SU-DHL-6 (cell line): ENCODE measurements at regions not wholly inside any gene's neighbourhood (a gene's known extent, or its start where the extent isn't known, plus 50 kb on each side); places are given as distances from the start of the nearest gene placed in this dataset.

Experiments
- H2AFZ ChIP-seq: fragments of 200-600 bp; sonication (generic); 2 replicates; pipeline ENCODE4 v1.6.1; 2014; ENCODE audit warnings: low read depth, mild to moderate bottlenecking, moderate library complexity, mixed read lengths, antibody characterized with exemption, low read length; ENCODE audit not compliant: severe bottlenecking
- H3F3A ChIP-seq: fragments of 200-600 bp; shearing (Covaris generic); 2 replicates; pipeline ENCODE4 v1.6.0; 2016; ENCODE audit warnings: antibody characterized with exemption, mild to moderate bottlenecking; ENCODE audit not compliant: insufficient read depth
- H3K27ac ChIP-seq: fragments of 200-600 bp; sonication (generic); 2 replicates; pipeline ENCODE4 v1.5.1; 2016; ENCODE audit warnings: low read depth, mild to moderate bottlenecking, low read length, moderate library complexity, mixed read lengths
- H3K27me3 ChIP-seq: fragments of 200-600 bp; sonication (generic), shearing (Covaris generic); 2 replicates; pipeline ENCODE4 v1.6.0; 2014; ENCODE audit warnings: mild to moderate bottlenecking, low read length
- H3K36me3 ChIP-seq: fragments of 200-600 bp; sonication (generic); 2 replicates; pipeline ENCODE4 v1.6.1; 2014; ENCODE audit warnings: mild to moderate bottlenecking, low read length, mixed read lengths
- H3K4me2 ChIP-seq: fragments of 300-600, 200-600 bp; shearing (Covaris generic), sonication (generic); 2 replicates; pipeline ENCODE4 v1.6.0; 2014; ENCODE audit warnings: low read length, low read depth, mild to moderate bottlenecking; ENCODE audit not compliant: poor library complexity, severe bottlenecking
- H3K4me3 ChIP-seq: fragments of 200-600 bp; sonication (generic); 2 replicates; pipeline ENCODE4 v1.5.1; 2014; ENCODE audit warnings: antibody characterized with exemption, low read length, mild to moderate bottlenecking, mixed read lengths; ENCODE audit not compliant: insufficient read depth, poor library complexity, severe bottlenecking
- H3K79me2 ChIP-seq: fragments of 200-600 bp; sonication (generic); 2 replicates; pipeline ENCODE4 v1.6.1; 2014; ENCODE audit warnings: mild to moderate bottlenecking, low read length, moderate library complexity; ENCODE audit not compliant: insufficient read depth
- H3K9ac ChIP-seq: fragments of 200-600 bp; sonication (generic); 2 replicates; pipeline ENCODE4 v1.7.0; 2014; ENCODE audit warnings: mild to moderate bottlenecking, low read length
- H3K9me2 ChIP-seq: fragments of 200-600 bp; sonication (generic); replicated peaks from 2 replicates; pipeline ENCODE4 v1.6.1; 2014; ENCODE audit warnings: low read length; ENCODE audit not compliant: insufficient read depth
- H3K9me3 ChIP-seq: fragments of 200-600 bp; sonication (generic); 2 replicates; pipeline ENCODE4 v1.6.1; 2014; ENCODE audit warnings: low read length, mixed read lengths; ENCODE audit not compliant: insufficient read depth
- H4K20me1 ChIP-seq: fragments of 200-600 bp; sonication (generic); 2 replicates; pipeline ENCODE4 v1.6.1; 2014; ENCODE audit warnings: low read depth, mild to moderate bottlenecking, antibody characterized with exemption, low read length, moderate library complexity, mixed read lengths
- EZH2phosphoT487 ChIP-seq: fragments of 200-600 bp; sonication (generic), shearing (Covaris generic); conservative IDR thresholded peaks from 2 replicates; pipeline ENCODE4 v1.6.1; 2018; ENCODE audit warnings: mild to moderate bottlenecking, antibody characterized with exemption, low read length, moderate library complexity, mixed read lengths
- TF ChIP-seq, protein P1 (sequence below): fragments of 200-600 bp; sonication (generic); IDR thresholded peaks from one replicate; pipeline ENCODE4 v1.5.1; 2017; ENCODE audit warnings: antibody characterized with exemption, mild to moderate bottlenecking, low read length, moderate library complexity; ENCODE audit not compliant: insufficient read depth, poor library complexity, severe bottlenecking

GRCh38 chr19:56983171-56983570 is 136.6 kb upstream of the USP29 start:
- TF ChIP-seq, protein P1, sequence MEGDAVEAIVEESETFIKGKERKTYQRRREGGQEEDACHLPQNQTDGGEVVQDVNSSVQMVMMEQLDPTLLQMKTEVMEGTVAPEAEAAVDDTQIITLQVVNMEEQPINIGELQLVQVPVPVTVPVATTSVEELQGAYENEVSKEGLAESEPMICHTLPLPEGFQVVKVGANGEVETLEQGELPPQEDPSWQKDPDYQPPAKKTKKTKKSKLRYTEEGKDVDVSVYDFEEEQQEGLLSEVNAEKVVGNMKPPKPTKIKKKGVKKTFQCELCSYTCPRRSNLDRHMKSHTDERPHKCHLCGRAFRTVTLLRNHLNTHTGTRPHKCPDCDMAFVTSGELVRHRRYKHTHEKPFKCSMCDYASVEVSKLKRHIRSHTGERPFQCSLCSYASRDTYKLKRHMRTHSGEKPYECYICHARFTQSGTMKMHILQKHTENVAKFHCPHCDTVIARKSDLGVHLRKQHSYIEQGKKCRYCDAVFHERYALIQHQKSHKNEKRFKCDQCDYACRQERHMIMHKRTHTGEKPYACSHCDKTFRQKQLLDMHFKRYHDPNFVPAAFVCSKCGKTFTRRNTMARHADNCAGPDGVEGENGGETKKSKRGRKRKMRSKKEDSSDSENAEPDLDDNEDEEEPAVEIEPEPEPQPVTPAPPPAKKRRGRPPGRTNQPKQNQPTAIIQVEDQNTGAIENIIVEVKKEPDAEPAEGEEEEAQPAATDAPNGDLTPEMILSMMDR, result no peak
- no peak for TF ChIP-seq EZH2phosphoT487
- no peak overlapping the region for H3K4me2 ChIP-seq
- no peaks in the 10 kb centered on the region for H4K20me1 ChIP-seq
- H3K9me3 ChIP-seq, result no peaks in the 10 kb centered on the region
- H3K79me2 ChIP-seq, result no peaks in the 10 kb centered on the region
- no peaks in the 10 kb centered on the region for H3K27me3 ChIP-seq
- H3K36me3 ChIP-seq, result no peaks in the 10 kb centered on the region
- H3K4me3 ChIP-seq, result no peak overlapping the region
- no peaks in the 10 kb centered on the region for H3K9me2 ChIP-seq
- no peak overlapping the region for H3K27ac ChIP-seq
- no peak overlapping the region for H3K9ac ChIP-seq
- H2AFZ ChIP-seq, result no peak overlapping the region
- H3F3A ChIP-seq, result no peaks in the 10 kb centered on the region

DNA sequence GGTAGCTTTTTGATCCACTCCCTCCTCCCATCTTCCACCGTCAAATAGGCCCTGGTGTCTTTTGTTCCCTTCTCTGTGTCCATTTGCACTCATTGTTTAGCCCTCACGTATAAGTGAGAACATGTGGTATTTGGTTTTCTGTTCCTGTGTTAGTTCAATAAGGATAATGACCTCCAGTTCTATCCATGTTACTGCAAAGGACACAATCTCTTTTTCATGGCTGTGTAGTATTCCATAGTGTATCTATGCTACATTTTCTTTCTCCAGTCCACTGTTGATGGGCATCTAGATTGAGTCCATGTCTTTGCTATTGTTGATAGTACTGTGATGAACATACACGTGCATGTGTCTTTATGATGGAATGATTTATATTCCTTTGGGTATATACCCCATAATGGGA is 136.0 kb upstream of the USP29 start:
- H3K9ac ChIP-seq, result no peak overlapping the region
- H4K20me1 ChIP-seq, result no peaks in the 10 kb centered on the region
- no peaks in the 10 kb centered on the region for H3K9me2 ChIP-seq
- H2AFZ ChIP-seq, result no peak overlapping the region
- no peak for TF ChIP-seq EZH2phosphoT487
- TF ChIP-seq, protein P1, result no peak
- H3K4me3 ChIP-seq, result no peak overlapping the region
- no peaks in the 10 kb centered on the region for H3K27me3 ChIP-seq
- no peaks in the 10 kb centered on the region for H3K9me3 ChIP-seq
- H3K36me3 ChIP-seq, result no peaks in the 10 kb centered on the region
- no peak overlapping the region for H3K4me2 ChIP-seq
- no peaks in the 10 kb centered on the region for H3F3A ChIP-seq
- H3K27ac ChIP-seq, result no peak overlapping the region
- no peaks in the 10 kb centered on the region for H3K79me2 ChIP-seq

DNA sequence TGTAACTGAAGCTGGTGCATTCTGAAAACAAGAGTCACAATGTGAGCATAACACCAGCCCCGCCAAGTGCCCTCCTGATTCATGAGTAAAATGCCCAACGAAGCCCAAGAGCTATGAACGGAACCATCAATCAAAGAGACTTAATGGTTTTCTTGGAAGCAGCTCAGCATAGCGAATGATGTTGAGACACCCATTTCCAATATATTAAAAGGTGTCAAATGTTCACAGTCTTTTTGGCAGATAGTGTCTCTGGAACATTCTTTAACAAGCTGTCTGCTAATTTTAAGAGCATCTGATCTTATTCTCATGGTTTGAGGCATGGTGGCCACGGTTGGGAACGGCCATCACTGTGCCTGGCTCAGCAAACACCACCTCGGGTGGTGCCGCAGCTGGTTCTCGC is 133.4 kb upstream of the USP29 start:
- Histone ChIP-seq H3F3A (no peaks in the 10 kb centered on the region), H3K4me2 (no peak overlapping the region), H3K9me3 (no peaks in the 10 kb centered on the region), H3K27me3 (no peaks in the 10 kb centered on the region), H2AFZ (no peak overlapping the region), H4K20me1 (no peaks in the 10 kb centered on the region), H3K9me2 (no peaks in the 10 kb centered on the region), H3K4me3 (no peak overlapping the region), H3K9ac (no peak overlapping the region), H3K79me2 (no peaks in the 10 kb centered on the region), H3K27ac (no peak overlapping the region), H3K36me3 (no peaks in the 10 kb centered on the region)
- TF ChIP-seq, protein P1, result no peak
- no peak for TF ChIP-seq EZH2phosphoT487

DNA sequence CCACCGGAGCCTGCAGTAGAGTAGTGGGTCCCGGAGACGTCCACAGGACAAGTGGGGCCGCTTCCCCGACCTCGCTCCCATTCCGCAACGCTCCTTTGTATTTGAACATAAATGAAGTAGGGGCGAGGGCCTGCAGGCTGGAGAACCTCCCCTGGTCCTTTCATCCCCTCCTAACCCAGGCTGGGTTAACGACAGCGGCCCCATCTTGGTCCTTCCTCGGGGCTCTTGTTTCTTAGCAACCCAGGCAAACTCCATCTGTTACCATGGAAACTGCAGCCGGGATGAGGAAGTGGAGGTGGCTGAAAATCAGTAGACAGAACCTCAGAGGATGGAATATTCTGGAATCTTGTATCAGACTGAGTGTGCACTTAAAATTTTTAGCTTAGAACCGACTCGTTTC is 132.6 kb upstream of the USP29 start:
- H3K9me2 ChIP-seq, result no peaks in the 10 kb centered on the region
- H3K4me2 ChIP-seq, result no peak overlapping the region

More for the DNA sequence above, 132.6 kb upstream of the USP29 start:
- Histone ChIP-seq H3F3A (no peaks in the 10 kb centered on the region), H3K9me3 (no peaks in the 10 kb centered on the region), H3K36me3 (no peaks in the 10 kb centered on the region), H4K20me1 (no peaks in the 10 kb centered on the region), H2AFZ (no peak overlapping the region), H3K9ac (no peak overlapping the region), H3K27ac (no peak overlapping the region), H3K27me3 (no peaks in the 10 kb centered on the region), H3K79me2 (no peaks in the 10 kb centered on the region), H3K4me3 (no peak overlapping the region)
- TF ChIP-seq EZH2phosphoT487, result no peak
- TF ChIP-seq, protein P1, result no peak
